Urothelium cell line (cell line): ENCODE measurements at regions not wholly inside any gene's neighbourhood (a gene's known extent, or its start where the extent isn't known, plus 50 kb on each side); places are given as distances from the start of the nearest gene placed in this dataset.

Source experiments
- DNase-seq: peaks from one replicate; pipeline ENCODE4 v3.0.0; 2011; ENCODE audit warnings: low spot score, mixed read lengths
- FAIRE-seq: peaks from 2 replicates; lab custom pipeline; 2011; peaks lifted over from hg19 to GRCh38; lab: Jason Lieb, UNC

DNA sequence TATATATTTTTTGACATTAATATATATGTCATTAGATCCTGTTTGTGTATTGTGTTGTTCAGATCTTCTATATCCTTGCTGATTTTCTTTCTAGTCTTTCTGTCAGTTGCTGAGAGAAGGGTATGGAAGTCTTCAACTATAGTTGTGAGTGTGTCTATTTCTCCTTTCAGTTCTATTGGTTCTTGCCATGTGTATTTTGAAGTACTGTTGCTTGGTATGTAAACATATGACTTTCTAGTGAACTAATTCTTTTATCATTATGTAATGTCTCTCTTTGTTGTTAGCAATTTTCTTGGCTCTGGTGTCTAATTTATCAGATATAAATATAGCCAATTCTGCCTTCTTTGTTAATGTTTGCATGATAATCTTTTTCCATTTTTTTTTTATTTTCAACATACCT is 84.3 kb upstream of the CAST start:
- FAIRE-seq (no peak), DNase-seq (no peak)

DNA sequence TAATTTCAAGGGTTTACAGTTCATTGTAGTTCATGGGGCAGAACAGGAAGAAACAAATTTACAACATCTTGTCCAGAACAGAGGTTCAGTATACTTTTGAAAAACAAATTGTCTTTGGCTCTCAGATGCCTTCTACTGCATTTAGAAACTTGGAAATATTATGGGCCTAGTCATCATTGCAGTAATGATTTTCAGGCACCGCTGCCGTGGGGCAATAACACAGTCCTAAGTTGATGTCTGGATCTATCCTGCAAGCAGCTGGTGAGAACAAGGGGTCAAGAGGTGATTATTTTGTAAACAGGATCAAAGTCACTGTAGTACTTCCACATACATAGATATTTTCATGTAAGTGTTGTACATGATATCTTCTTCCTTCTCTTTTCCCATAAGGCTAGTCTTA is 82.5 kb upstream of the CAST start:
- FAIRE-seq (no peak), DNase-seq (no peak)

DNA sequence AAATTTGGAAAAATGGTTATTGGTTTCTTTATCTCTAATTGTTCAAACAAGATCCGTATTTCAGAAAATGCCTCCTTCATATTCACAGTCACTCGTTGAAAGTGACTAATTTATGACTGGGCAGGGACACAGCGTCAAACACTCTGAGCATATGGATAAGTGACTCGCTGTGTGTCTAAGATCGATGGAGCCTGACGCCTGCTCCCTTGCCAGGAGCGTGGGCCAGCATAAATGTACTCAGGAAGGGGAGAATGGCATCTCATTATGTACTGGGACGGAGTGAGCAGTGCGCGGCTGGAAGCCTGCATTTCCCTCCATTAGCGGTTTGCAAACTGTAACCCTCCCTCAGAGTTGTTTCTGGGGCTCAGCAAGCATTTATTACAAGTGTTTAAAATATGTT is 79.8 kb upstream of the CAST start:
- no peak for FAIRE-seq
- DNase-seq, result no peak

DNA sequence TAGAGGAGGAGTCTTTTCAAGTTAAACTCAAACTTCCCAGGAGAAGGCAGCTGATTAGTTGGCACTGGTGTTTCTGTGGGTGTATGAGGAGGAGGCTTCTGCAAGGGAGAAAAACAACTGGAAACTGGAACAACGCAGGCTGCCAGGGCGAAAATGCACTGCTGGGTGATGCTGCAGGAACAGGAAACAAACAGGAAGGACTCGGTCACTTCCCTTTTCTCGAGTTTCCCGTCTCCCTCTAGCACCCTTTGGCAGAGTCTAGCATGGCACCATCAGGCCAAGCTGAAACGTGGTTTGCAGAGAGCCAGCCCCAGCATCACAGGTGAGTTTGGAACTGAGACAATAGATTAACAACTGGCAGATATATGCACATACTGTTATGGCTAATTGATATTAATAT is 77.5 kb upstream of the CAST start:
- FAIRE-seq, result no peak
- DNase-seq, result no peak

GRCh38 chr5:96588539-96588938 is 73.6 kb upstream of the CAST start:
- no peak for DNase-seq
- FAIRE-seq, result no peak

- FAIRE-seq (no peak), DNase-seq (no peak)
Observed at GRCh38 chr5:96590796-96591195, 71.4 kb upstream of the CAST start.

DNA sequence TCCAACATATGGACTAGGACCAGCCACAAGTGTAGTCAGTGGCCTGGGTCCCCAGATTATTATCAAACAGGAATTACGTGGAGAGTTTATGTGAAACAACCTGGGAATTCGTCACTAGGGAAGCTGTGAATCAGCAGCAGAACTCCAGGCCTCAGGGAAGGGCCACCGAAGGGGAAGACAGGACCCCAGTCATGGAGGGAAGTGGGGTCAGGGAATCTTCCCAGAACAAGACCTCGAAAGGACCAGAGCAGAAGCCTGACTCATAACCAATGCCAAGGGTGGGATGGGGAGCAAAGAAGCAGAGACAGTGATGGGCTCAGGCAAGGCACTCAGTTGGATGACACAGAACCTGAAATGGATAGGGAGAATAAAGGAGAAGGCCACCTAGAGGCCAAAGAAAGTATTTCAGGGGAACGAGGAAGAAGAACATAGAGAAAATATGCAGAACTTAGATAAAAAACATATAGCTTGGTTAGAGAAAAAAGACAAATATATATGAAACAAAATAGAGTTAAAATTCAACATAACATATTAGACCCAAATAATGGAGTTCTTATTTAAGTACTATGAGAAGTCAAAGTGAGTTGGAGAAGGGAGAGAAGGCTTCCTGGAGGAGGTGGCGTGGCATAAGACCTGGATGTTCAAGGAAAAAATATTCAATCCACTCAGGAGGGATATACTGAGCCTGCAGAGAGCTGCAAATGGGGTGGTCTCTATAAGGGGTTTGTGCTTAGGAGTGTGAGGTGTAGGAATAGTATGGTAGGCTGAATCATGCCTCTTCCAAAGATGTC is 66.7 kb upstream of the CAST start:
- no peak for FAIRE-seq
- no peak for DNase-seq

DNA sequence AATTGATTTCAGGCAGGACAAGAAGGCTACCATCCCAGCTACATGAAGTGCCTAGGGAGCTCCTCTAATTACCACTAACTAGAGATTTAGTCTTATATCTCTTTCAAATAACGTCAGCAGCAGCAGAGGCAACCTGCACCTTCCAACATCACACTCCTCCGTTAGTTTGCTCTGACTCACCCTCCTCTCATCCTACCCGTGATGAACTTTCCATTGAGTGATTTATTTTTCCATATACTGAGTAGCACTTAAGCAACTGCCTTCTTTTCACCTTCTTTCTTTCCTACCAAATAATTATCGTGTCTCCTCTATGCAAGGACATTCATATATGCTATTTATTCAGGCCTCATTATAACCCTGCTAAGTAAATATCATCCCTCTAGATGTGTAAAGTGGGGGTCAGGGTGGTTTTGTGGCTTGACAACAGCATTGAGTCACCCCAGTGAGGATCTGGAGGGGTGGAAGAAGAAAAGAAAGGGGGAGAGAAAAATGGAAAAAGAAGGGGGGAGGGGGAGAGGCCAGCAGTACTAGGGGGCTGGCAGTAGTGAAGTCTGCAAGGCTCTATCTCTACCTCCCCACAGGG is 64.6 kb upstream of the CAST start:
- FAIRE-seq, result no peak
- peak; percentile 19 for DNase-seq

DNA sequence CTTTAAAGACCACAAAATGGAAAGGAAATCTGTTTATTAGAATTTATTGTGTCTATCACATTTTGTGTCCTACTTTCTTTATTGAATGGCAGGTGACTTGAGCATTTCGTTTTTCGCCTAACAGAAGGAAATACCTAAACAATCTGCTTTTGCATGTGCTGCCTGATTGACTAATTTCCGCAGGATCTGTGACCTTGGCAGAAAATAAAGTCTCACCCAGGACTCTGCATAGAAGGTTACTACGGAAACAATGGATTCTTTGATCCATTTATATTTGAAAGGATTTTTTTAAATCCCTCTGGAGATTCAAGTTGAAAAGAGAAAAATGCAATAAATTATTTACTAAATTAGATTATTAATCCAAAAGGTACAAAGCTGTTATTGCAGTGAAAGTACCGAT is 61.0 kb upstream of the CAST start:
- DNase-seq (no peak), FAIRE-seq (no peak)

DNA sequence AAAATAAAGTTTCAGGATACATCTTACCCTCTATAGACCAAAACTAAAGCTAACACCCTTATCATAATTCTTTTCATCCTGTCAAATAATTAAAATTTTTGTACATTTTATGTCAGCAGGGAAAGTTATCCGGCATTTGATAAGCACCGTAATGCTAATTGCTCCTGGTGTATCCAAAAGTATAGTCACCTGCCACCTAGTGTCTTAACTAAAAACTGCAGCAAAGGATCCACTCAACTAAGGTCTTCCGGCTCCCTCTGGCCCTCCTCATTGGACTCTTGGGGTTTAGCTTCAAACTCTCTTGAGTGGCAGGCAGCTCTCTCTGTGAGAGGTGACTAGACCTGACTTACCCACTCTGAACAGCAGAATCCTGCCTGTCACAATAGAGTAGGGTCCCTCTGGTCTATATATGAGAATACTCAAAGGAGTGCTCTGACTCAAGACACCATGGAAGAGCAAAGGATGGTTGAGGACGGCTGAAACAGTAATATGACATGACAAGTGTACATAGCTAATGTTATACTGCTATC is 60.4 kb upstream of the CAST start:
- FAIRE-seq, result no peak

GRCh38 chr5:96602776-96603175 is 59.4 kb upstream of the CAST start:
- no peak for FAIRE-seq
- DNase-seq, result no peak

More for the DNA sequence above, 60.4 kb upstream of the CAST start:
- peak; percentile 58 for DNase-seq

- FAIRE-seq, result no peak
- no peak for DNase-seq
Observed at GRCh38 chr5:96605144-96605837, 56.9 kb upstream of the CAST start.

- FAIRE-seq (no peak), DNase-seq (no peak)
Observed at GRCh38 chr5:96609369-96609768, 52.8 kb upstream of the CAST start.

DNA sequence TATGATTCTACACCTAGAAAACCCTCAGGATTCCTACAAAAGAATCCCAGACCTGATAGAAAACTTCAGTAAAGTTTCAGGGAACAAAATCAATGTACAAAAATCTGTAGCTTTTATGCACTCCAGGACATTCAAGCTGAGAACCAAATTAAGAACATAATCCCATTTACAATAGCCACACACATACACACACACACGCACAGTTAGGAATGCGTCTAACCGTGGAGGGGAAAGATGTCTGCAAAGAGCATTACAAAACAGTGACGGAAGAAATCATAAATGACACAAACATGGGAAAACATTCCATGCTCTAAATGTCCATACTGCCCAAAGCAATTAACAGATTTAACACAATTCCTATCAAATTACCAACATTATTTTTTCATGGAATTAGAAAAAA is 51.4 kb upstream of the CAST start:
- FAIRE-seq, result no peak

GRCh38 chr5:96611946-96612345 is 50.2 kb upstream of the CAST start:
- DNase-seq (no peak), FAIRE-seq (no peak)

More for the DNA sequence above, 51.4 kb upstream of the CAST start:
- no peak for DNase-seq
